Choroid plexus epithelial cell (primary cell): ENCODE measurements at regions not wholly inside any gene's neighbourhood (a gene's known extent, or its start where the extent isn't known, plus 50 kb on each side); places are given as distances from the start of the nearest gene placed in this dataset.

Experiments used
- DNase-seq: peaks from one replicate; pipeline ENCODE4 v3.0.0-alpha.2; 2010; ENCODE audit warnings: low read depth
- H3K4me3 ChIP-seq: 2 replicates; pipeline ENCODE4 v1.5.1; 2011; ENCODE audit warnings: low read depth, mild to moderate bottlenecking, control low read depth, low read length, moderate library complexity
- TF ChIP-seq, protein P1 (sequence below): conservative IDR thresholded peaks from 2 replicates; pipeline ENCODE4 v1.5.1; 2011; ENCODE audit warnings: low read depth, mild to moderate bottlenecking, control low read depth, inconsistent platforms, low read length, moderate library complexity

DNA sequence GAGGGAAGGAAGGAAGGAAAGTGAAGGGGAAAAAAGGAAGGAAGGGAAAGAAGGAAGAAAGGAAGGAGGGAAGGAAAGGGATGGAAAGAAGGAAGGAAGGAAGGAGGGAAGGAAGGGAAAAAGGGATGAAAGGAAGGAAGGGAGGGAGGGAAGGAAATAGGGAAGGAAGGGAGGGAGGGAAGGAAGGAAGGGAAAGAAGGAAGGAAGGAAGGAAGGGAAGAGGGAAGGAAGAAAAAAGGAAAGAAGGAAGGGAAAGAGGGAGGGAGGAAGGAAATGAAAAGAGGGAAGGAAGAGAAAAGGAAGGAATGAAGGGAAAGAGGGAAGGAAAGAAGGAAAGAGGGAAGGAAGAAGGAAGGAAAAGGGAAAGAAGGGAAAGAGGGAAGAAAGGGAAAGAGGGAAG lies 136.9 kb downstream of the BARX1 start:
- TF ChIP-seq, protein P1, sequence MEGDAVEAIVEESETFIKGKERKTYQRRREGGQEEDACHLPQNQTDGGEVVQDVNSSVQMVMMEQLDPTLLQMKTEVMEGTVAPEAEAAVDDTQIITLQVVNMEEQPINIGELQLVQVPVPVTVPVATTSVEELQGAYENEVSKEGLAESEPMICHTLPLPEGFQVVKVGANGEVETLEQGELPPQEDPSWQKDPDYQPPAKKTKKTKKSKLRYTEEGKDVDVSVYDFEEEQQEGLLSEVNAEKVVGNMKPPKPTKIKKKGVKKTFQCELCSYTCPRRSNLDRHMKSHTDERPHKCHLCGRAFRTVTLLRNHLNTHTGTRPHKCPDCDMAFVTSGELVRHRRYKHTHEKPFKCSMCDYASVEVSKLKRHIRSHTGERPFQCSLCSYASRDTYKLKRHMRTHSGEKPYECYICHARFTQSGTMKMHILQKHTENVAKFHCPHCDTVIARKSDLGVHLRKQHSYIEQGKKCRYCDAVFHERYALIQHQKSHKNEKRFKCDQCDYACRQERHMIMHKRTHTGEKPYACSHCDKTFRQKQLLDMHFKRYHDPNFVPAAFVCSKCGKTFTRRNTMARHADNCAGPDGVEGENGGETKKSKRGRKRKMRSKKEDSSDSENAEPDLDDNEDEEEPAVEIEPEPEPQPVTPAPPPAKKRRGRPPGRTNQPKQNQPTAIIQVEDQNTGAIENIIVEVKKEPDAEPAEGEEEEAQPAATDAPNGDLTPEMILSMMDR, result no peak
- no peak overlapping the region for H3K4me3 ChIP-seq
- DNase-seq, result no peak

DNA sequence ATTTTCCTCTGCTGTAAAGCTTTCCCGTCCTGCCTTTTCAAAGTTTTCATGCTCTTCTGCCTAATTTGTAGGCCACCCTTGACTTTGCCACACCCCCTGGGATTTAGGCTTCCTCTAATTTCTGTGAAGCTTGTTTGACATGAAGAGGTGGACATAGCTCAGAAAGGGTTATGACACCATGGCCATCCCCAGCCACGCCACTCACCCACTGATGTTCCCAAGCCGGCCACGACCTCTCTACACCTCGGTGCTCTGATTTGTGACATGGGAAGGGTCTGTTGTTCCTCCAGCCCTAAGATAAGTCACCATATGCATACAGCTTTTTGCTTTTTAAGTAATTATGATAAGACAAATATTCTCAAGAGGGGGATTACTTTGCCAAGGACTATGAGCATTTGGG lies 139.5 kb downstream of the BARX1 start:
- DNase-seq, result no peak
- TF ChIP-seq, protein P1, result no peak
- H3K4me3 ChIP-seq, result no peak overlapping the region

DNA sequence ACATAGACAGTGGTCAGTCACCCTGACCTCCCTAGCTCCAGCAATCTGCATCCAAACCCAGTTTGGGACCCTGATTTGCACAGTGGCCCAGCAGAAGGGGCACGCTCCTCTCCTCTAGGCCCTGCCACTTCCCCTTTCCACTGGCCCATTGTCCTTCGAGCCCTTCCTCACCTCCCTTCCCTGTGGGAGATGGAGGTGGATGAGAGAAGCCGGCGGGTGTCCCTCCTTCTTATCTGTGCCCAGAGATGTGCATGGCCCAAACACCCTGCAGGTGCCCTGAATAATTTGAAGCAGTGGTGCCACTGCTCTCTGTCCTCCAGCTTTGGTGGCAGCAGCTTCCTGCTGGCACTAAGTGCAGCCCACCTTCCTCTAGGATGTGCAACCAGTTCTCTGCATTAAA lies 140.0 kb downstream of the BARX1 start:
- TF ChIP-seq, protein P1, result no peak
- no peak overlapping the region for H3K4me3 ChIP-seq
- DNase-seq, result no peak

- TF ChIP-seq, protein P1, result no peak
- DNase-seq, result no peak
- H3K4me3 ChIP-seq, result no peak overlapping the region
Measured at GRCh38 chr9:93814077-93814956, 140.8 kb downstream of the BARX1 start.

DNA sequence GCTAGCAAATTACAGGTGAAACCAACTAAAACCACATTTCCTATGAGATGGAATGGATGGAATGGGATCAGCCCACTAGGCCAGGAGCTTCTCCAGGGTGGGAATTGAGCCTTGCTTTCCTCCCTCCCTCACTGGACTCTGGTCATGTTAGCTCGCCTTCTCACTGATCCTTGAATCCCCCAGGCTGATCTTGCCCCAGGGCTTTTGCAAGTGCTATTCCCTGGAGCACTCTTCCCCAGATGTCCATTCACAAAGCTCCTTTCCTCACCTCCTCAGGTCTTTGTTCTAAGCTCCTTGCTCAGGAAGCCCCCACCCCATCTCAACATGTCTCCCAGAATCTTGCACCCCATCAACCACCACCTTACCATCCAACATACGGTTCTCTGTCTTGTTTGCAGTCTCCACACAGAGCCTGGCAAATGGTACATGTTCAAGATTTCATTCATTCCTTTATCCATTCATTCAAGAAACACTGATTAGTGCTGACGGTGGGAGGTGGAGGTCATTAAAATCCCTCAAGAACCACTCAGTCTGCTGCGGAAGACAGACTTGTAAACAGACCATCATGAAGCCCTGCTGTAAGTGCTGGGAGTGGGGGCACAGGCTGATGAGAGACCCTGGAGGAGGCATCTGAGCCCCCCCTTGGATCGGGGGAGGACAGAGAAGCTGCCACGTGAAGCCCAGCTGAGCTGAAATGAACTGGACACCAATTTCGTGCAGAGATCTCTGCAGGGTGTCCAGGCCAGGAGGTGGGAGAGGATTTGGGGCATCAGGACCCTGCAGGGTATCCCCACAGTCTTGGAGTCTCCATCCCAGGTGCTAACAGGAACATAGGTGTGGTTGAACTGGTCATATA lies 141.7 kb downstream of the BARX1 start:
- DNase-seq, result no peak
- TF ChIP-seq, protein P1, result no peak
- no peak overlapping the region for H3K4me3 ChIP-seq

- DNase-seq, result no peak
- no peak overlapping the region for H3K4me3 ChIP-seq
- TF ChIP-seq, protein P1, result no peak
Measured at GRCh38 chr9:93812410-93812668, 142.8 kb downstream of the BARX1 start.
